ENCODE measurements at regions not wholly inside any gene's neighbourhood (a gene's known extent, or its start where the extent isn't known, plus 50 kb on each side); places are given as distances from the start of the nearest gene placed in this dataset.
A peak's percentile ranks its signal among the peaks of the same experiment; 100 is the strongest.

DNA sequence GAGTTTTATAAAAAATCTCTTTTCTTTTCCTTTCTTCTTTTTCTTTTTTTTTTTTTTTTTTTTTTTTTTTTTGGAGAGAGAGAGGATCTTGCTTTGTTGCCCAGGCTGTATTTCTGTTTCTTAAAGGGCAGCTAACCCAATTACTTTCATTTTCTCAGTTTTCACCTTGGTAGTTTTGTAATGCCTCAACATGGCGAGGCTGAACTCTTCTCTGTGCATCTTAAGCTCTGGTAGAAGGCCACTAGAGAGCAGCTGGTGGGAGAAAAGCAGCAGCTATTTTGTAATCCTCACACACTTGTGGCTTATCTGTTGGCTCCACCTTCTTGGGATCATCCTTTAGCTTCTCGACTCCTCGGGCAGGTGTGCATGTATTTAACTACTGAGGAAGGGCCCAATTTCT is 152.2 kb upstream of the MEIS2 start:
- H3K4me3 ChIP-seq (ENCODE audit: low read depth, low read length): no peak overlapping the region
- TF ChIP-seq, protein P1, sequence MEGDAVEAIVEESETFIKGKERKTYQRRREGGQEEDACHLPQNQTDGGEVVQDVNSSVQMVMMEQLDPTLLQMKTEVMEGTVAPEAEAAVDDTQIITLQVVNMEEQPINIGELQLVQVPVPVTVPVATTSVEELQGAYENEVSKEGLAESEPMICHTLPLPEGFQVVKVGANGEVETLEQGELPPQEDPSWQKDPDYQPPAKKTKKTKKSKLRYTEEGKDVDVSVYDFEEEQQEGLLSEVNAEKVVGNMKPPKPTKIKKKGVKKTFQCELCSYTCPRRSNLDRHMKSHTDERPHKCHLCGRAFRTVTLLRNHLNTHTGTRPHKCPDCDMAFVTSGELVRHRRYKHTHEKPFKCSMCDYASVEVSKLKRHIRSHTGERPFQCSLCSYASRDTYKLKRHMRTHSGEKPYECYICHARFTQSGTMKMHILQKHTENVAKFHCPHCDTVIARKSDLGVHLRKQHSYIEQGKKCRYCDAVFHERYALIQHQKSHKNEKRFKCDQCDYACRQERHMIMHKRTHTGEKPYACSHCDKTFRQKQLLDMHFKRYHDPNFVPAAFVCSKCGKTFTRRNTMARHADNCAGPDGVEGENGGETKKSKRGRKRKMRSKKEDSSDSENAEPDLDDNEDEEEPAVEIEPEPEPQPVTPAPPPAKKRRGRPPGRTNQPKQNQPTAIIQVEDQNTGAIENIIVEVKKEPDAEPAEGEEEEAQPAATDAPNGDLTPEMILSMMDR (conservative IDR thresholded peaks at IDR 0.05; ENCODE audit: low read depth, low read length): no peak
- no peak for DNase-seq (ENCODE audit: low read depth)

DNA sequence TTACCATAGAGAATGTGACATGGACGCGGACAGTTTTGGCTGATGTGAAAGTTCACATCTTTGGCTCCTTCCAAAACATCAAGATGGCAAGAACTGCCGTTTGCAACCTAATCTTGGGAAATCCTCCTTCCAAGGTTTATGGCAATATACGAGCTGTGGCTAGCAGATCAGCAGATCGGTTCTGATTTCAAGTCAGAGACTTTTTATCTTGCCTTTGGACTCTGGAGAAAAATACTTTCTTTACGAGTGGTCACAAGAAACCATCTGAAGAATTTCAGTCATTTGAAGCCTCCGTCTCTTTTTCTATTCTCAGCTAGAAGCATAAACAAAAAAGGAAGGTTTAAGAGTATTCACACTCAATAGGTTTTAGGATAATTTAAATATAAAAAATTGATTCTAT is 153.5 kb upstream of the MEIS2 start:
- TF ChIP-seq, protein P1 (conservative IDR thresholded peaks at IDR 0.05; ENCODE audit: low read depth, low read length): no peak
- peak; percentile 5 for DNase-seq (ENCODE audit: low read depth)
- no peak overlapping the region for H3K4me3 ChIP-seq (ENCODE audit: low read depth, low read length)

DNA sequence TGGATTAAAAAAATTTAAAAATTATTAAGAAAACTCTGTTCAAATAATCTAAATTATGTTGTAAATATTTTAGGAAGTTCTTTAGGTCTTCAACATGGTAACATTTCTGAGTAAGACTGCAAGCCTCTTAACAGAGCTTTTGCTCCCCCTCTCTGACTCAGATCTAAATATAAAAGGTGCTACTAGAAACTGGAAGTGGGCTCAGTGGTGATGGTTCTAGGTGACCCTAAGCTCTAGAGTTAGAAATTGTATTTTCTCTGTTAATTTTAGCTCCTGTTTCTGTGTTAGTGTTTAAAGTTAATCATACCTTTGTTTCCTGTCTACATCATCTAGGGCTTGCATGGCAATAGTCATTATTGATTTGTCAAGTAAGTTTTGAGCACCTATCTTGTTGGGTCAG is 159.9 kb upstream of the MEIS2 start:
- H3K4me3 ChIP-seq (ENCODE audit: low read depth, low read length): no peak overlapping the region
- TF ChIP-seq, protein P1 (conservative IDR thresholded peaks at IDR 0.05; ENCODE audit: low read depth, low read length): no peak
- no peak for DNase-seq (ENCODE audit: low read depth)

DNA sequence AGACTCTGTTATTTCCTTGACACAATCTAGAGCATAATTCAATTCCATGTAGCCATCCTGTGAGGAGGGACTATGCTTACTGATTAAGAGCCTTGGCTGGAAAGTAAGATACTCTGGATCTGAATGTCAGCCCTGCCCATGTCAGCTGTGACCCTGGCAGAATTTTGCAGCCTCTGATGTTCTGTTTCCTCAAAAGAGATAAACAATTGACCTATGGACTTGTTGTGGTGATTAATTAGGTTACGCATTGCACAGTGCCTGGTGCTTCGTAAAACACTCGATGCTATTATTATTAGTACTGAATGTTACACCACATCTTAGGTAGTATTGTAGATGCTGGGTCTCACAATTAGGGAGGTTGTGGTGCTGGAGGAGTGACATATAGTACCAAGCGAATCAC is 161.3 kb upstream of the MEIS2 start:
- DNase-seq (ENCODE audit: low read depth): no peak
- TF ChIP-seq, protein P1 (conservative IDR thresholded peaks at IDR 0.05; ENCODE audit: low read depth, low read length): no peak
- H3K4me3 ChIP-seq (ENCODE audit: low read depth, low read length): no peak overlapping the region

DNA sequence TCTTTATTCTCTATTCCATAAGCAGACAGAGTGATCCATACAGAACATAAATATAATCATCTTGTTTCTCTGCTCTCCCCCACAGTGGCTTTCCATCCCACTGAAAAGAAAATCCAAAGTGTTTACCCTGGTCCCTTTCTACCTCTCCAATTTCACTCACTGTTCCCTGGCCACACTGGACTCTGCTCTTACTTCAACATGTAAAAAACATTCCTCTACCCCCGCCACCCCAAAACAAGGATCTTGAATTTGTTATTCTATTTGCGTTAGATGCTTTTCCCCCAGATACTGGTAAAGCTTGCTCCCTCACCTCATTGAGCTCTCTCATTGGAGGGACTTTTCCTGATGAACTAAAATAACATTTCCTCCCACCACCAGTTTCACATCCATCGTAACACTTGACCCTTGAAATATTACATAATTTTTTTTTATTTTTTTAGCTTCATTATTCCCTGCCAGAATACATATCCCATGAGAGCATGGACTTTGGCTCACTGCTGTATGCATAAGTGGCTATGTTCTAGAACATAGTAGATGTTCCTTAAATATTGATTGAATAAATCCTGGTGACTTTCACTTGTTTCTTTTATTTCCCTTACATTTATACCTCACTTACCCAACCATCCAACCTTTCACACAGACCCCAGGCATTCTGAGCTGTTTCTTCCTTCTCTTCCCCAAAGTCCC is 162.7 kb upstream of the MEIS2 start:
- TF ChIP-seq, protein P1 (conservative IDR thresholded peaks at IDR 0.05; ENCODE audit: low read depth, low read length): no peak
- no peak for DNase-seq (ENCODE audit: low read depth)
- no peak overlapping the region for H3K4me3 ChIP-seq (ENCODE audit: low read depth, low read length)

DNA sequence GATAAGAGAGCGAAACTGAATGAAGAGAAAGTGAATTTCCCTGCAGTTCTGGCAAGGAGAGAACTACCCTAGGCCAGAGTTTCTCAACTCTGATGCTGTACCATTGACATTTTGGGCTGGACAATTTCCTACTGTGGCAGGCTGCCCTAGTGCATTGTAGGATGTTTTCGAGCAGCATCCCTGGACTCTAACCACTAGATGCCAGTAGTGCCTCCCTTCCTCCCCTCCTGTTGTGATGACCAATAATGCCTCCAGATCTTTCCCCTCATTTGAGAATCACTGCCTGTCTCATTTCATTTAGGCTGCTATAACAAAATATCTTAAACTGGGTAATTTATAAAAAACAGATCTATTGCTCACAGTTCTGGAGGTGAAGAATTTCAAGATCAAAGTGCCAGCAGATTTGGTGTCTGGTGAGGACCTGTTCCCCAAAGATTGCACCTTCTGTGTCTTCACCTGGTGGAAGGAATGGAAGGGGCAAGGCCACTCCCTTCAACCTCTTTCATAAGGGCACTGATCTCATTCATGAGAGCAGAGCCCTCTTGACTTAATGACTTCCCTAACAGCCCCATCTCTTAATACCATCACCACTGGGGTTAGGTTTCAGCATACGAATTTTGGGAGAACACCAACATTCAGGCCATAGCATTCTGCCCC is 188.9 kb upstream of the MEIS2 start:
- DNase-seq (ENCODE audit: low read depth): peak; percentile 13
- H3K4me3 ChIP-seq (ENCODE audit: low read depth, low read length): no peak overlapping the region
- TF ChIP-seq, protein P1 (conservative IDR thresholded peaks at IDR 0.05; ENCODE audit: low read depth, low read length): peak; percentile 28

DNA sequence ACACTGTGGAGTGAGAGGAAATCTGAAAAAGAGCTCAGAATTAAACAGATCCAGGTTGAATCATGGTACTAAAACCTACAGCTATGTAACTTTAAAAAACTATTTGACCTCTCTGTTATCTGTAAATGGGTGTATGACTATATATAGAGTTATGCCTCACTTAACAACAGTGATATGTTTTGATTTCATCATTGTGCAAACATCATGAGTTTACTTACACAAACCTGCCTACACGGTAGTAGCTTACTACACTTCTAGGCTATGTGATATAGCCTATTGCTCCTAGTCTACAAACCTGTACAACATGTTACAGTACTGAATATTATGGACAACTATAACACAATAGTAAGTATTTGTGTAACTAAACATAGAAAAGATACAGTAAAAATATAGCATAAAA is 191.6 kb upstream of the MEIS2 start:
- TF ChIP-seq, protein P1 (conservative IDR thresholded peaks at IDR 0.05; ENCODE audit: low read depth, low read length): no peak
- H3K4me3 ChIP-seq (ENCODE audit: low read depth, low read length): no peak overlapping the region
- peak; percentile 1 for DNase-seq (ENCODE audit: low read depth)

All from choroid plexus epithelial cell (primary cell).